Skin of body (tissue), 1 donor: ENCODE measurements at regions not wholly inside any gene's neighbourhood (a gene's known extent, or its start where the extent isn't known, plus 50 kb on each side); places are given as distances from the start of the nearest gene placed in this dataset.
A peak's percentile ranks its signal among the peaks of the same experiment; 100 is the strongest.

Experiments used
- DNase-seq: peaks from one replicate; lab custom pipeline; 2025; lab: John Stamatoyannopoulos, UW

DNA sequence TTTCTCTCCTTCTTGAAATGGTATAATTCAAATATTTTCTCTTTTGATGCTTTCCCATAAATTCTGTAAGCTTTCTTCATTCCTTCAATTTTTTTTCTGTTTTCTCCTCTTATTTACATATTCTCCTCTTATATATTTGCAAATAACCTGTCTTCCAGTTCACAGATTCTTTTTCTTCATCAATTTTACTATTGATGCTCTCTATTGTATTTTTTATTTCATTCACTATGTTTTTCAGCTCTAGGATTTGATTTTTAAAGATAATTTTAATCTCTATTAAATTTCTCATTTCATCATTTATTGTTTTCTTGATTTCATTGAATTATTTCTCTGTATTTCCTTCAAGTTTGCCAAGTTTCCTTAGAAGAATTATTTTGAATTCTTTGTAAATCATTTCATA, 54.0 kb upstream of the PRPS1L1 start:
- no peak for DNase-seq

- DNase-seq, result no peak
These were observed 54.5 kb upstream of the PRPS1L1 start for GRCh38 chr7:18082169-18082568.

DNA sequence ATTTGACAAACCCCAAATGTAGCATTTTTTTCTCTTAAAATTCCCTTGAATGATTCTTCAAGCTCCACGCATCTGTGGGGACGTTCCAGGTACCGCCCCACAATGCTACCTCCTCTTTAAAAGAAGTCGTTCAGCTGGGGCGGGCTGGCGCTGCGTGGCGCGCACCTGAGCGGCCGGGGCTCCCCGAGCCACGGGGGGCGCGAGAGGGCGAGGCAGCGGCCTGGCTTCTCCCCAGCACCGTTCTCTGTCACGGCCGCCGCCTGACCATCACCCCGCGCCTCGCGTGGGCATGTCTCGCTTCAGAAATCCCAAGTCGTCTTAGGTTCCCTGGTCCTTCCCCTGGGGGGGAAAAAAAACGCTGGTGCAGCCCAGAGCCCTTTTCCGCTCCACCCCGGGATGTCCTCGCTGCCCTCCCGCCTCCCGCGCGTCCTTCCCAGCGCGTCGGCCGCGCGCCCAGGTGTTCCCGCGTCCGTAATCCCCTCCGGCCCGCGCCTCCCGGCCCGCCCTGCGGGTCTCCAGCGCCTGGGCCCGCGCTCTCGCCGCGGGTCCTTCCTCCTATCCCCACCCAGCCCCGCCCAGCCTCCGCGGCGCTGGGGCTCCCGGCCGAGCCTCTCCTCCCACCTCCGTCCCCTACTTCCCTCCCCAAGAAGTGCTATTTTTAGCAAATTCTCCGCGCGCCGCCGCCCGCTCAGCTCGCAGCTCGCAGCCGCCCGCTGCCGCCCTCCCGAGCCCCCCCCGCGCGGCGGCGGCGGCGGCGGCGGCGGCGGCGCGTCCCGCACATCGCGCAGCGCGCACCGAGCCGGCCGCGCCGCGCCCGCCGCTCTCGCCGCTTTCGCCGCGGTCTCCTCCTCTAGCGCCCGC, 58.7 kb upstream of the PRPS1L1 start:
- no peak for DNase-seq

DNA sequence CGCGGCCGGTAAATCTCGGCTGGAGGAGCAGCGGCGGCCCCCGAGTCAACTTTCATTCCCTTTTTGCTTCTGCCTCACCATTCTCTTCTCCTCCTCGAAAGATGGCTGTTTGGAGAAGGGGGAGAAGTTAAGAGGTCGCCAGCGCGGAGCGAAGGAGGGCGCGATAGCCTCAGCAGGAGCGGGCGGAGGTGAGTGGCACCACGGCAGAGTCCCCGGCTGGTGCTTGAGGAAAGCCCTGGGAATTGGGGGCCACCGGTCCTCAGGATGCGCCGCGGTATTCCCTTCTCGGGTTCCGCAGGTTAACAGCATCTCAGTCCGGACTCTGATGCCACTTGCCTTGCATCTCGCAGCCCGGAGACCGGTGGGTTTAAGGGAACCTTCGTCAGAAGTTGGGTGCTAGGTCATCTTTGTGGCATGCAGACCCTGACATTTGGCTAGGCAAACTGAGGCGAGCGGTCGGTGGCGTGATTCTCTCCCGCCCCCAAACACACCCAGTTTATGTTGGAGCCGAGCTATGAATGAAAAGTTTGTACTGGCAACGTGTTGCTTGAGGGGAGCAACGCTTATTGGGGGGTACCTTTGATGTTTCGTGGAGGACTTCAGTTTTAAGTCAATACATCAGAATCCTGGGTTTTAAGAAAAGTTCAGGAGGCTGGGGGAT, 59.5 kb upstream of the PRPS1L1 start:
- no peak for DNase-seq

DNA sequence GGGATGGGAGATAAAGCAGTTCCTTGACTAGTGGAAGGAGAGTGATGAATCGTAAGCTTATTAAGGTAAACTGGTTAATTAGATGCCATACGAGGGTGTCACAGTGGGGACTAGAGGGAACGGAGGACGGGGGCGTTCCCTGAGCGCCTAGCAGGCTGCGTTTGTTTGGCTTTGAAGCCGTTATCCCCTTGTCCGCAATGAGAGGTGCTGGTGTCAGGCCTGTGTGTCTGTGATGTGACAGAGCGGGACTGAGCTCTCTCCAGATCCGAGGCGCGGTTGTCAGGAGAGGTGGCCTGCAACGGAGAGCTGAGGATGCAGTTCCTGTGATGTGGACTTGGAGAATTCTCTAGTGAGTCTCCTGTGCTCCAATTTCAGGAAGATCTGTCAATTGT, 60.0 kb upstream of the PRPS1L1 start:
- DNase-seq, result no peak

- DNase-seq, result no peak
These were observed 68.4 kb upstream of the PRPS1L1 start for GRCh38 chr7:18096087-18096486.

DNA sequence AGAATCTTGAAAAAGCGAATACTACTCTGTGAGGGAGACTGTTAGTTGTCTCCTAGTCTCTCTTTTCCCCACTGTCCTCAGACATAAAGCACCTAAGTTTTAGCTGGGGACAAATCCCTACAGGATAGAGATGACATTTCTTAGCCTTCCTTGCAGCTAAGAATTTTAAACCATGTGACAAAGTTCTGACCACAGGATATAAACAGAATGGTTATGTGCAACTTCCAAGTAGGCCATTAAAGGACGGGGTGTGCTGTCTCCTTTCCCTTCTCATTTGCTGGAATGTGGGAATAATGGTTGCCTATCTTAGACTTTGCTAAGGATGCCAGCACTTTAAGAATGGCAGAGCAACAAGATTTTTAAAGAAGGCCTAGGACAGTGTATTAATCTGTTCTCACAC, 74.9 kb upstream of the PRPS1L1 start:
- DNase-seq, result no peak

- DNase-seq, result no peak
These were observed 76.0 kb upstream of the PRPS1L1 start for GRCh38 chr7:18103436-18104218.

GRCh38 chr7:18109762-18110161, 82.1 kb upstream of the PRPS1L1 start:
- no peak for DNase-seq

- no peak for DNase-seq
These were observed 89.0 kb upstream of the PRPS1L1 start for GRCh38 chr7:18116661-18117060.

DNA sequence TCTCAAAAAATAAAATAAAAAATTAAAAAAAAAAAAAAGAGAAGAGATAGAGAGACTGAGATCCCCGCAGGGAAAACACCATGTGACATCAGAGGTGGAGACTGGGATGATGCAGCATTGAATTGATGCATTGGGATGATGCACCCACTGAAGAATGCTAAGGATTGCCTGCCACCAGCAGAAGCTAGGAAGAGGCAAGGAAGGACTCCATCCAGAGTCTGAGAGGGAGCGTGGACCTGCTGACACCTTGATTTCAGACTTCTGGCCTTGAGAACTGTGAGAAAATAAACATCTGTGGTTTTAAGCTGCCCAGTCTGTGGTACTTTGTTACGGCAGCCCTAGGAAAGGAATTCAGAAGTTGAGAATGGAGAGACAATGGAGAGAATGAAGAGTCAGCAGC, 89.8 kb upstream of the PRPS1L1 start:
- DNase-seq, result no peak

DNA sequence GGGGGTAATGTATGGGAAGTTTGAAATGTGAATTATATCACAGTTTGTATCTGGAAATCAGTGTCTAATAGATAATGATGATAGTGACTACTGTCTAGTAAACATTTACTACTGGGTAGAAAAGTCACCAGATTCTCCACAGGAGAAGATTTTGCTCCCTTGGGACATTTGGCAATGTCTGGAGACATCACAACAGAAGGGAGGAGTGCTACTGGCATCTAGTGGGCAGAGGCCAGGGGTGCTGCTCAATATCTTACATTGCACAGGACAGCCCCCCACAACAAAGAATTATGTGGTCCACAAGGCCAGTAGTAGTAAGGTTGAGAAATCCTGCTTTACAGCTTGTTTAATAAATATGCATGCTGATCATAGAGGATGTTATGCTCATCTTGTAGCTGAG, 92.3 kb upstream of the PRPS1L1 start:
- DNase-seq, result no peak

DNA sequence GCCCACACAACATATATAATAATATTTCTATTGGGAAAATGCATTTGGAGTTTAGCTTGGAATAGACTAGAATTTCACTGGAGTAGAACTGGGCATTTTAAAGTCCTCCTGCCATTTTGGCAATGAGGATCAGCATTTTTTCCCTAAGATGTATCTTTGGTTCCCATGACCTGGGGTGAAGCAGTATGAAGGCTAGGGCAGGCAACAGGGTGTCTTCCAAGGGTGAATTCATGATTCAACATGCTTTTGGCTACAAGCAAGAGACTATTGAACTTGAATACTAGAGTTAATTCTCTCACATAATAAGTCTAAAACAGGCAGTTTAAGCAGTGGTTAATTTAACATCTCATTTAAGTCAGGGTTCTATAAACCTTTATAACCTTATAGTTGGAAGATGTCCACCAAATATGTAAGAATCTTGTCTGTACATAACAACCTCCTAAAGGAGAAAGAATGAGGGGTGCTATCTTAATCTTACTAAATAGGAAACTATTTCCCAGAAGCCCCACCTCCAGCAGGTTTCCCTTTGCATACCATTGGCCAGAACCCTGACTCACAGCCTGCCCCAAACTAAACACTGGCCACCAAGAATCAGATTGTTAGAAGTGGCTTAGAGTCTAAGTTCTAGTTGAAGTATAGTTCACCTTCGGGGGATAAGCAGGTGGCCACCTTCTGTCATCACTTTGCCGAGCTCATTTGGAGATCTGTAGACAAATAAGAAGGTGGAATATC, 96.0 kb upstream of the PRPS1L1 start:
- no peak for DNase-seq

GRCh38 chr7:18125476-18125875, 97.8 kb upstream of the PRPS1L1 start:
- peak; percentile 80 for DNase-seq

GRCh38 chr7:18126281-18126680, 98.6 kb upstream of the PRPS1L1 start:
- no peak for DNase-seq

DNA sequence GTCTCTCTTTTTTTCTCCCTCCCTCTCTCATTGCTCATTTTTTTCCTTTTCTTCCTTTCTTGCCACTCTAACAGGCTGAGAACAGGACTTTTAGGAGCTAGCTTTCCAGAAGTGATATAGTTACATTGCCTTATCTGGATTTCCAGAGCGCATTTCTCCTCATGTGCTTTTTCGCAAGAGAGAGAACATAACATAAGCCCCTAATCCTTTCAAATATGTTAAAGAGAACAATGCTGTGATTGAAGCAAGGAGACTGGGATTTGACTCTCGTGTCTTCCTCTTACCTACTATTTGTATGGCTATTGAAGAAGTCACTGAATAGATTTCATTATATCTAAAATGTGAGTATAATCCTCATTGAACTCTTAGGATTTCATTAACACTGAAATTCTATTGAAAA, 101.2 kb upstream of the PRPS1L1 start:
- DNase-seq, result no peak

GRCh38 chr7:18132811-18133210, 105.2 kb upstream of the PRPS1L1 start:
- DNase-seq, result no peak

- DNase-seq, result no peak
These were observed 106.3 kb upstream of the PRPS1L1 start for GRCh38 chr7:18133921-18134320.

DNA sequence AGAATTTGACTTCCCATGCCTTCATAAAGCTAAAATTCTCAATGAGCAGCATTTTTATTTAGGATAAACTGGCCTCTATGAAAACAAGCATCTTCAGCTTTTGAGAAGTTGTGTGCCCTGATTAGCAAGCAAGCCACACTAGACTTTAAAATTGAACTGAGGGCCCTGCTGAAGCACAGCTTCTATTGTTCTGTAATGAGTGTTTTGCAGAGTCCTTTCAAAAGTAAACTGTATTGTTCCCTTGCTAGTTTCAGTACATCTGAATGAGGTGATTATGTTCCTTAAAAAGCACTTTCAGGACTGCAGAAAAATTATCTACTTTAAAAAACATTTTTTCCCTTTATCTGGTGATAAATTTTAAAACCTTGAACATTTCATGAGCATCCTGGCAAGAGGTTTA, 113.3 kb upstream of the PRPS1L1 start:
- DNase-seq, result no peak

DNA sequence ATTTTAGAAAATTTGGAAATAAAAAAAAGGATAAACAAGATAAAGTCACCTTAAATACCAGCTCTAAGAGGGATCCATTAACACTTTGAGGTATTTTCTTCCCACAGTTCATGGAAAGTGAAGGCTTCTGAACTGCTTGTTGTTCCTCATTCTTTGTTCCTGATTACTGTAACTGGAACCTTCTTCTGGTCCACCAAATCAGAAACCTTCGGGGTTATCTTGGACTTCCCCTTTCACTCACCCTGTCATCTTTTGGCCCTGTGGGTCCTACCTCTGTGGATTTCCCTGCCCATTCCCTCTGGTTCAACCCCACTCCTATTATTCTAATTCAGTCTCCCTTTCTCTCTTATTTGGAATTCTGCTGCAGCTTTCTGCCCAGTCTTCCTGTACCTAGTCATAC, 116.5 kb upstream of the PRPS1L1 start:
- DNase-seq, result no peak

- no peak for DNase-seq
These were observed 117.5 kb upstream of the PRPS1L1 start for GRCh38 chr7:18145160-18145559.

- DNase-seq, result no peak
These were observed 123.8 kb upstream of the PRPS1L1 start for GRCh38 chr7:18151422-18151821.
